ENCODE measurements at regions not wholly inside any gene's neighbourhood (a gene's known extent, or its start where the extent isn't known, plus 50 kb on each side); places are given as distances from the start of the nearest gene placed in this dataset.
A peak's percentile ranks its signal among the peaks of the same experiment; 100 is the strongest.

DNA sequence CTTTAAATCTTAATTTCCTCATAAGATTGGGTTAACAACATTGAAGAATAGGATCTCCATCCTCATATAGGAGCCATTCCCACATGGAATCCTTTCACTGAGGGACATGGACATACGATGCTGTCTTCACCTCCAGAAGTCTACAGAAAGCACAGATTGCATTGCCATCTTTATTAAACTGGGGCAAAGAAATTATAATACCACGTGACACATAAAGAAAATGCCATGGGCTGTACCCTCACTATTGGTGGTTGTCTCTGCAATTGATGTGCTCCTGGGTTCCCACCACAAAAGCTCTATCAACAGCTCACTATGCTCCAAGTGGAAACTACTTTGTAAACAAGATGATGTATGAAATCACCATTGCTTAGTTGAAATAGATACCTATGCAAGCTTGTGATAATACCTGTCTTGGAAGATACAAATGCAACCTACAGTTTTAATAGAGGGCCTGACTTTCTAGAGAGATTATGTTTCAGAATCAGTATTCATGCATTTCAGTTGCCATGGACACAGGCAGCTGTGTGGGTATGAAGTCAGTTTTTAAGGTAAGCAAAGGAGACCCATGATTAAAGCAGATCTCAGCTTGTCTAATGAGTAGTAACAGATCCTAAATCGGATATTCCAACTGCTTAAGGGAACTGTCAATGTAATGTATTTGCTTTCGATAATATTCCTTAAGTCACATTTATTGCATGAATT lies 337.0 kb downstream of the RAD51AP2 start:
- Histone ChIP-seq H2AFZ (ENCODE audit: low read depth, low read length) (peak overlapping the region; percentile 10), H3K9me3 (ENCODE audit: low read length) (no peaks in the 10 kb centered on the region), H4K20me1 (ENCODE audit: insufficient read depth) (no peaks in the 10 kb centered on the region), H3K4me2 (ENCODE audit: low read length) (peak overlapping the region; percentile 43), H3K9me2 (ENCODE audit: insufficient read depth, low read length) (no peaks in the 10 kb centered on the region), H3K27me3 (ENCODE audit: insufficient read depth, low read depth, low read length) (no peaks in the 10 kb centered on the region), H3K9ac (ENCODE audit: low read length) (no peak overlapping the region), H3K4me3 (ENCODE audit: low read length) (peak overlapping the region; percentile 25), H3K36me3 (ENCODE audit: insufficient read depth, low read length) (no peaks in the 10 kb centered on the region), H3K27ac (ENCODE audit: low read length) (peak overlapping the region; percentile 50), H3F3A (ENCODE audit: insufficient read depth, low read length, poor library complexity, severe bottlenecking) (no peaks in the 10 kb centered on the region), H3K79me2 (replicated peaks; ENCODE audit: insufficient read depth, low read length) (no peaks in the 10 kb centered on the region)
- TF ChIP-seq EP300 (conservative IDR thresholded peaks at IDR 0.05; ENCODE audit: poor library complexity, severe bottlenecking): peak; percentile 23
- no peak for TF ChIP-seq SMC3 (conservative IDR thresholded peaks at IDR 0.05; ENCODE audit: poor library complexity)

DNA sequence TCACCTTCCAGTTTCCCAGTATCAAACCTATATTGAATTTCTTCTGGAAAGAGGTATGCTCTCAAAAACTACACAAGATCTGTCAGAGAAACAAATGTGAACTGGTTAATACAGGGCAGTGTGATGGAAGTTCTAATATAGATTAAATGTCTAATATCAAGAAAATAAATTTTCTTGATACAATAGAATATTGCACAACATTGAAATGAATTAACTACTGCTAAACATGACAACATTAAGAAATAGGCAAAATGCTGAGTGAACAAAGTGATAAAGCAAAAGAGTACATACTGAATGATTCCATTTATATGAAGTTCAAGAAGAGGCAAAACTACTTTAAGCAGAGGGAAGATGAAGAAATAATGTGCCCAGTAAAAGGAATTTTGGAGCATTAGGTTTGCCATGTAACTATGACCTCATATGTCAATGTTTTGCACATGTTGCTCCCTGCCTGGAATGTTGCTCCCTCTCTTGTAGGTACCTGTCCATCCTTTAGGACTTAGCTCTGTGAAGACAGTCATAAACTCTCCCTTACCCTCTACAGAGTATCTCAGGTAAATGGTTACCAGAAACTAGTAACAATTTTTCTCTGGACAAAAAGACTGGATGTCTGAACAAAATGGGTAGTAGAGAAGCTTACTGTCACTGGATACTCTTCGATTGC lies 339.0 kb downstream of the RAD51AP2 start:
- H3K4me3 ChIP-seq (ENCODE audit: low read length): no peak overlapping the region
- no peaks in the 10 kb centered on the region for H3K9me3 ChIP-seq (ENCODE audit: low read length)
- H3K27ac ChIP-seq (ENCODE audit: low read length): no peak overlapping the region
- H4K20me1 ChIP-seq (ENCODE audit: insufficient read depth): no peaks in the 10 kb centered on the region
- no peaks in the 10 kb centered on the region for H3K9me2 ChIP-seq (ENCODE audit: insufficient read depth, low read length)
- no peaks in the 10 kb centered on the region for H3K27me3 ChIP-seq (ENCODE audit: insufficient read depth, low read depth, low read length)
- no peak overlapping the region for H3K9ac ChIP-seq (ENCODE audit: low read length)
- H3F3A ChIP-seq (ENCODE audit: insufficient read depth, low read length, poor library complexity, severe bottlenecking): no peaks in the 10 kb centered on the region
- no peaks in the 10 kb centered on the region for H3K79me2 ChIP-seq (replicated peaks; ENCODE audit: insufficient read depth, low read length)
- no peak overlapping the region for H2AFZ ChIP-seq (ENCODE audit: low read depth, low read length)
- no peaks in the 10 kb centered on the region for H3K36me3 ChIP-seq (ENCODE audit: insufficient read depth, low read length)
- no peak overlapping the region for H3K4me2 ChIP-seq (ENCODE audit: low read length)
- no peak for TF ChIP-seq EZH2 (IDR thresholded peaks at IDR 0.05; ENCODE audit: borderline replicate concordance, insufficient read depth, low read length, poor library complexity, severe bottlenecking)
- no peak for TF ChIP-seq RAD21 (conservative IDR thresholded peaks at IDR 0.05)
- TF ChIP-seq SMC3 (conservative IDR thresholded peaks at IDR 0.05; ENCODE audit: poor library complexity): no peak
- TF ChIP-seq, protein P1, sequence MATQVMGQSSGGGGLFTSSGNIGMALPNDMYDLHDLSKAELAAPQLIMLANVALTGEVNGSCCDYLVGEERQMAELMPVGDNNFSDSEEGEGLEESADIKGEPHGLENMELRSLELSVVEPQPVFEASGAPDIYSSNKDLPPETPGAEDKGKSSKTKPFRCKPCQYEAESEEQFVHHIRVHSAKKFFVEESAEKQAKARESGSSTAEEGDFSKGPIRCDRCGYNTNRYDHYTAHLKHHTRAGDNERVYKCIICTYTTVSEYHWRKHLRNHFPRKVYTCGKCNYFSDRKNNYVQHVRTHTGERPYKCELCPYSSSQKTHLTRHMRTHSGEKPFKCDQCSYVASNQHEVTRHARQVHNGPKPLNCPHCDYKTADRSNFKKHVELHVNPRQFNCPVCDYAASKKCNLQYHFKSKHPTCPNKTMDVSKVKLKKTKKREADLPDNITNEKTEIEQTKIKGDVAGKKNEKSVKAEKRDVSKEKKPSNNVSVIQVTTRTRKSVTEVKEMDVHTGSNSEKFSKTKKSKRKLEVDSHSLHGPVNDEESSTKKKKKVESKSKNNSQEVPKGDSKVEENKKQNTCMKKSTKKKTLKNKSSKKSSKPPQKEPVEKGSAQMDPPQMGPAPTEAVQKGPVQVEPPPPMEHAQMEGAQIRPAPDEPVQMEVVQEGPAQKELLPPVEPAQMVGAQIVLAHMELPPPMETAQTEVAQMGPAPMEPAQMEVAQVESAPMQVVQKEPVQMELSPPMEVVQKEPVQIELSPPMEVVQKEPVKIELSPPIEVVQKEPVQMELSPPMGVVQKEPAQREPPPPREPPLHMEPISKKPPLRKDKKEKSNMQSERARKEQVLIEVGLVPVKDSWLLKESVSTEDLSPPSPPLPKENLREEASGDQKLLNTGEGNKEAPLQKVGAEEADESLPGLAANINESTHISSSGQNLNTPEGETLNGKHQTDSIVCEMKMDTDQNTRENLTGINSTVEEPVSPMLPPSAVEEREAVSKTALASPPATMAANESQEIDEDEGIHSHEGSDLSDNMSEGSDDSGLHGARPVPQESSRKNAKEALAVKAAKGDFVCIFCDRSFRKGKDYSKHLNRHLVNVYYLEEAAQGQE (IDR thresholded peaks at IDR 0.05; ENCODE audit: borderline replicate concordance): no peak
- TF ChIP-seq, protein P2, sequence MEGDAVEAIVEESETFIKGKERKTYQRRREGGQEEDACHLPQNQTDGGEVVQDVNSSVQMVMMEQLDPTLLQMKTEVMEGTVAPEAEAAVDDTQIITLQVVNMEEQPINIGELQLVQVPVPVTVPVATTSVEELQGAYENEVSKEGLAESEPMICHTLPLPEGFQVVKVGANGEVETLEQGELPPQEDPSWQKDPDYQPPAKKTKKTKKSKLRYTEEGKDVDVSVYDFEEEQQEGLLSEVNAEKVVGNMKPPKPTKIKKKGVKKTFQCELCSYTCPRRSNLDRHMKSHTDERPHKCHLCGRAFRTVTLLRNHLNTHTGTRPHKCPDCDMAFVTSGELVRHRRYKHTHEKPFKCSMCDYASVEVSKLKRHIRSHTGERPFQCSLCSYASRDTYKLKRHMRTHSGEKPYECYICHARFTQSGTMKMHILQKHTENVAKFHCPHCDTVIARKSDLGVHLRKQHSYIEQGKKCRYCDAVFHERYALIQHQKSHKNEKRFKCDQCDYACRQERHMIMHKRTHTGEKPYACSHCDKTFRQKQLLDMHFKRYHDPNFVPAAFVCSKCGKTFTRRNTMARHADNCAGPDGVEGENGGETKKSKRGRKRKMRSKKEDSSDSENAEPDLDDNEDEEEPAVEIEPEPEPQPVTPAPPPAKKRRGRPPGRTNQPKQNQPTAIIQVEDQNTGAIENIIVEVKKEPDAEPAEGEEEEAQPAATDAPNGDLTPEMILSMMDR (IDR thresholded peaks at IDR 0.05; ENCODE audit: poor library complexity, severe bottlenecking): no peak
- no peak for TF ChIP-seq TAF1 (IDR thresholded peaks at IDR 0.05; ENCODE audit: low read depth)
- no peak for TF ChIP-seq POLR2AphosphoS5 (IDR thresholded peaks at IDR 0.05)
- TF ChIP-seq EP300 (conservative IDR thresholded peaks at IDR 0.05; ENCODE audit: poor library complexity, severe bottlenecking): no peak

Data from neural cell (in vitro differentiated cells).